ENCODE measurements at regions not wholly inside any gene's neighbourhood (a gene's known extent, or its start where the extent isn't known, plus 50 kb on each side); places are given as distances from the start of the nearest gene placed in this dataset.

DNA sequence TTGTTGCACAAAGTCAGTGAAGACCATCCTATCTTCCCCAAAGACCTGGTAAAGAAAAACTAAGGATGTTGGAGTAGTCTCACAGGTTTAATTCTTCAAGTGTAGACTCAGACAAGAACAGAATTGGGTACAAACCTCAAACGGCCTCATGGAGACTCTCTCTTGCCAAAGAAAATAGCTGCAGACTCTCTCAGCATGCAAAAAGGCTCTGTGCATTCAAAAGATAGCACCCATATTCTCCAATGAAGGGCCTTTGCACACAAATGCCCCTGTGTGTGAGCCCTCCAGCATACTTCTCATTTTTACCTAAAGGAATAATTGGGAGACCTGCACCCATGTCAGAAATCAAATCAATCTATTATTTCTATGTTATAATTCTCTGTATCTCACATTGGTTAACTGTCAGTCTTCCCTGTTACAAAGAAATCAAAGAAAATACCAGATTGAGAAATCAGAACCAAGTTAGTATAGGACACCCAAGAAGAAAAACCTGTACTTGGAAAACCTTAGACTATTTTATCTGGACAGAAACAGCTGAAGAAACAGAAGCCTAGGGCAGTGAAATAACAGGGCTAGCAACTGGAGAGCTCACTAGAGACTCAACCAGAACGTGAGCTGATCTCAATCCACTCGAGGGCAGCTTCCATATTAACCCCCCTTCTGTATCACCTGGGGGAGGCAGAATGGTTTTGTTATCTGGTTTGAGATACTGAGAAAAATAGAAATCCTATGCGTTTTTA, 134.7 kb upstream of the DNAJC10 start:
- TF ChIP-seq GATA3 (IDR thresholded peaks at IDR 0.05; ENCODE audit: low read depth, low read length), result no peak
- no peak for TF ChIP-seq GATA2 (IDR thresholded peaks at IDR 0.05; ENCODE audit: low read depth, low read length)

DNA sequence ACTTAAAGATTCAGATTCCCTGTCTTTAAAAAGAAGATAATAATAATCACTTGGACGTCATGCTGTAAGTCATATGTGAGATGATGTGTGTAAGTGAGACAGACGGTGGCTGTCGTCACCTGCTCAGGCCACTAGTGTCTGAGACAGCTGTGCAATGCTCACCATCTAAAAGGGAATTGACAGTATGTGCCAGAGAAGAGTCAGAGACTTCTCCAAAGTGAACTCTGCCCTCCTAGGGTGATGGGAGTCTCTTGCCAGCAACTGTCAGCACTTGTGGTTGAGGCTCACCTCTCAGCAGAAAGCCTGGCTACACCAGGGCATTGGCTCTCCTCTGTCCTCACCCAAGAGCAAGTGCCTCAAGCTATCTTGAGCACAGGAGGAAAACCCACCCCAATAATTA, 131.6 kb upstream of the DNAJC10 start:
- no peak for TF ChIP-seq GATA2 (IDR thresholded peaks at IDR 0.05; ENCODE audit: low read depth, low read length)
- TF ChIP-seq GATA3 (IDR thresholded peaks at IDR 0.05; ENCODE audit: low read depth, low read length), result no peak

GRCh38 chr2:182585001-182585400, 131.1 kb upstream of the DNAJC10 start:
- TF ChIP-seq GATA2 (IDR thresholded peaks at IDR 0.05; ENCODE audit: low read depth, low read length) (no peak), GATA3 (IDR thresholded peaks at IDR 0.05; ENCODE audit: low read depth, low read length) (no peak)

DNA sequence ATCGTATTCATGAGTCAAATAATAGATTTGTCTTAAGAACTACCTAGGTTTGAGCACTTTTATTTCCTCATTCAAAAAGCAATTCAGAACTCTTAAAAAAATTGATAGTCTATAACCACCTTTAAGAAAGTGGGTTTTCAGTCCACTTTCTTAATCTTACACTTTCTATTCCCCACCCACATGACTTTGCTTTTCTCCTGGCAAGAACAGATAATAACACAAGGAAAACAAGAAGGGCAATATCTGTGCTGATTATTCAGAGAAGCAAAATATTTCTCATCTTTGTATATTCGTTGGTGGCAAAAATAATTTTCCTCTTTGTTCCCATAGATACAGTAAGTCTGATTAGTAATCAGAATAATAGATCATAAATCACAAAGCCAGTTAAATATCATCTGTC, 130.6 kb upstream of the DNAJC10 start:
- TF ChIP-seq GATA2 (IDR thresholded peaks at IDR 0.05; ENCODE audit: low read depth, low read length), result no peak
- no peak for TF ChIP-seq GATA3 (IDR thresholded peaks at IDR 0.05; ENCODE audit: low read depth, low read length)

- TF ChIP-seq GATA2 (IDR thresholded peaks at IDR 0.05; ENCODE audit: low read depth, low read length) (no peak), GATA3 (IDR thresholded peaks at IDR 0.05; ENCODE audit: low read depth, low read length) (no peak)
Measured at GRCh38 chr2:182586426-182586825, 129.6 kb upstream of the DNAJC10 start.

- TF ChIP-seq GATA3 (IDR thresholded peaks at IDR 0.05; ENCODE audit: low read depth, low read length) (no peak), GATA2 (IDR thresholded peaks at IDR 0.05; ENCODE audit: low read depth, low read length) (no peak)
Measured at GRCh38 chr2:182587831-182588230, 128.2 kb upstream of the DNAJC10 start.

- no peak for TF ChIP-seq GATA3 (IDR thresholded peaks at IDR 0.05; ENCODE audit: low read depth, low read length)
- no peak for TF ChIP-seq GATA2 (IDR thresholded peaks at IDR 0.05; ENCODE audit: low read depth, low read length)
Measured at GRCh38 chr2:182589121-182589520, 126.9 kb upstream of the DNAJC10 start.

GRCh38 chr2:182591774-182592173, 124.3 kb upstream of the DNAJC10 start:
- TF ChIP-seq GATA2 (IDR thresholded peaks at IDR 0.05; ENCODE audit: low read depth, low read length), result no peak
- TF ChIP-seq GATA3 (IDR thresholded peaks at IDR 0.05; ENCODE audit: low read depth, low read length), result no peak

DNA sequence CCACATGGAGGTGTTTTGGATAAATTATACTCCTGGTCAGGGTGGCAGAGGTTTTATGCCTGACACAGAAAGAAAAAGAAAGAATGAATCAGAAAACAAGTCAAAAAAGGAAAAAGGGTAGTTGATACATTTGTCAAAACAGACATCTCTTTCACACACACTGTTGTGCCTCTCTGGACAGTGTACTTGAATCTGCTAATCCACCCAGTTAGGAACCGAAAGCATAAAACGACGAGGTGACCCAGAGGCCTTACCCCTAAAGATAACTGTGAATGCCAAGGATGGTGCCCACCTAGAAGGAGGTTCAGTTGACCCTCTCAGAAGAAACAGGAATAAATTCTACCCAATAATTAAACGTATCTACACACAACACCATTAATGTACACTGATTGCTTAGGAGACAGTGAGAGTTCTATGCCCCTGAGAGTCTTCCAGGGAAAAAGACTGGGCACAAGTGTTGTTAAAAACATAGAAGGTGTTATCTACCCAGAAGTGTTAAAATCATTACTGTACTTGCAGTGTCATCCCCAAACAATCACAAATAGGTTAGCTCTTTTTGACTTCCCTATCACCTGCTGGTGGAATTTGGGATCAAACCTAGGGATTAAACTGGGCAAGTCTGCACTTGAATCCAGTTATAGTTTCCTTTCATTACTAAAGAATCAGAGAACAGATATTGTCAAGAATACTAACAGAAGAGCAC, 123.2 kb upstream of the DNAJC10 start:
- TF ChIP-seq GATA3 (IDR thresholded peaks at IDR 0.05; ENCODE audit: low read depth, low read length) (no peak), GATA2 (IDR thresholded peaks at IDR 0.05; ENCODE audit: low read depth, low read length) (no peak)

- TF ChIP-seq GATA3 (IDR thresholded peaks at IDR 0.05; ENCODE audit: low read depth, low read length), result no peak
- no peak for TF ChIP-seq GATA2 (IDR thresholded peaks at IDR 0.05; ENCODE audit: low read depth, low read length)
Measured at GRCh38 chr2:182593394-182593975, 122.6 kb upstream of the DNAJC10 start.

GRCh38 chr2:182594286-182594685, 121.8 kb upstream of the DNAJC10 start:
- TF ChIP-seq GATA3 (IDR thresholded peaks at IDR 0.05; ENCODE audit: low read depth, low read length) (no peak), GATA2 (IDR thresholded peaks at IDR 0.05; ENCODE audit: low read depth, low read length) (no peak)

DNA sequence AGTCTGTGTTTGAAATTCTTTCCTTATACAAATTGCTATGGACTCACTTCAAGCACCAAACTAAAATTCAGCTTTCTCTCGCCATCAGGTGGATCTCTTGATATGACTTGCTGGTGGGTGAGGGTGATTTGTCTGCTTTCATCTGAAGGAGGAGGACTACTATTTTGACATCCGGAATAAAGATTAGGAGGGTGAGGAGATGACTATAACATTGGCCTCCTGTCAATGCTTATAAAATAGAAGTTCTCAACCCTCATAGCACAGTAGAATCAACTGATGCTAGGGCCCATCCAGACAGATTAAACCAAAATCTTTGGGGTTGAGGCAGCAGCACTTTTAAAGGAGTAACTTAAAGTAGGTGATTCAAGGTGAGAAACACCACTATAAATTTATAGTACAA, 120.4 kb upstream of the DNAJC10 start:
- no peak for TF ChIP-seq GATA2 (IDR thresholded peaks at IDR 0.05; ENCODE audit: low read depth, low read length)
- no peak for TF ChIP-seq GATA3 (IDR thresholded peaks at IDR 0.05; ENCODE audit: low read depth, low read length)

GRCh38 chr2:182597570-182598295, 118.3 kb upstream of the DNAJC10 start:
- TF ChIP-seq GATA2 (IDR thresholded peaks at IDR 0.05; ENCODE audit: low read depth, low read length) (no peak), GATA3 (IDR thresholded peaks at IDR 0.05; ENCODE audit: low read depth, low read length) (no peak)

DNA sequence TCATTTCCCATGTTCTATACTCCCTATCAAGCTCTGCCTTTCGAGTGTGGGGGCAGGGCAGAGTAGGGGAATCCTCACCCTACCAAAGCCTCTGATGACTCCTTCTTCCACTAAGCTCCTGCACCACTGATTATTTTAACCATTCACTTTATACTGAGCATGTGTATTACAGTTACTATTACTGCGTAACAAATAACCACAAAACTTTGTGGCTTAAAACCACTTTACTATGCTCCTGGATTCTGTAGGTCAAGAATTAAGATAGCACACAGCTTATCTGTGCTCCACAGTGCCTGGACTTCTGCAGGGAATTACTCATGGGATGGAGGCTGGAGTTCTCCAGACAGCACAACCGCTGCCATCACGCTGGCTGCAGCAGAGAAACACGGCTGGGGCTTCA, 117.4 kb upstream of the DNAJC10 start:
- TF ChIP-seq GATA2 (IDR thresholded peaks at IDR 0.05; ENCODE audit: low read depth, low read length), result no peak
- TF ChIP-seq GATA3 (IDR thresholded peaks at IDR 0.05; ENCODE audit: low read depth, low read length), result no peak
